GM19238 (cell line): ENCODE measurements at regions not wholly inside any gene's neighbourhood (a gene's known extent, or its start where the extent isn't known, plus 50 kb on each side); places are given as distances from the start of the nearest gene placed in this dataset.
"Not testable (repeated sequence)": the region's sequence is repeated elsewhere in the genome, so short reads cannot be mapped to it uniquely, and the experiment has no call there.

Experiments
- DNase-seq: peaks from one replicate; pipeline ENCODE4 v3.0.0; 2011; ENCODE audit warnings: low spot score; ENCODE audit not compliant: insufficient read length

- no peak for DNase-seq
Observed at GRCh38 chr20:6715401-6715941, 52.0 kb upstream of the BMP2 start.

GRCh38 chr20:6714279-6714711 lies 53.2 kb upstream of the BMP2 start:
- DNase-seq: no peak

GRCh38 chr20:6711951-6712649 lies 55.4 kb upstream of the BMP2 start:
- no peak for DNase-seq

- DNase-seq: no peak
Observed at GRCh38 chr20:6709910-6710595, 57.4 kb upstream of the BMP2 start.

- DNase-seq: no peak
Observed at GRCh38 chr20:6708010-6708409, 59.5 kb upstream of the BMP2 start.

- no peak for DNase-seq
Observed at GRCh38 chr20:6707321-6707831, 60.1 kb upstream of the BMP2 start.

GRCh38 chr20:6705926-6706548 lies 61.4 kb upstream of the BMP2 start:
- no peak for DNase-seq

- no peak for DNase-seq
Observed at GRCh38 chr20:6705106-6705766, 62.2 kb upstream of the BMP2 start.

GRCh38 chr20:6704132-6704861 lies 63.2 kb upstream of the BMP2 start:
- DNase-seq: no peak

- DNase-seq: no peak
Observed at GRCh38 chr20:6703656-6704055, 63.8 kb upstream of the BMP2 start.

- no peak for DNase-seq
Observed at GRCh38 chr20:6703047-6703446, 64.4 kb upstream of the BMP2 start.

GRCh38 chr20:6702144-6702543 lies 65.3 kb upstream of the BMP2 start:
- DNase-seq: no peak

GRCh38 chr20:6700563-6701329 lies 66.7 kb upstream of the BMP2 start:
- no peak for DNase-seq

GRCh38 chr20:6699921-6700562 lies 67.4 kb upstream of the BMP2 start:
- DNase-seq: no peak

- no peak for DNase-seq
Observed at GRCh38 chr20:6698723-6699122, 68.8 kb upstream of the BMP2 start.

GRCh38 chr20:6698056-6698455 lies 69.4 kb upstream of the BMP2 start:
- no peak for DNase-seq

GRCh38 chr20:6697228-6697972 lies 70.1 kb upstream of the BMP2 start:
- no peak for DNase-seq

GRCh38 chr20:6696001-6696400 lies 71.5 kb upstream of the BMP2 start:
- DNase-seq: no peak

- not testable (repeated sequence) for DNase-seq
Observed at GRCh38 chr20:6693808-6694198, 73.7 kb upstream of the BMP2 start.
